AG08396 (cell line): ENCODE measurements at regions not wholly inside any gene's neighbourhood (a gene's known extent, or its start where the extent isn't known, plus 50 kb on each side); places are given as distances from the start of the nearest gene placed in this dataset.

Experiments used
- DNase-seq: peaks from one replicate; pipeline ENCODE4 v3.0.0; 2012; ENCODE audit warnings: low spot score, mixed read lengths

DNA sequence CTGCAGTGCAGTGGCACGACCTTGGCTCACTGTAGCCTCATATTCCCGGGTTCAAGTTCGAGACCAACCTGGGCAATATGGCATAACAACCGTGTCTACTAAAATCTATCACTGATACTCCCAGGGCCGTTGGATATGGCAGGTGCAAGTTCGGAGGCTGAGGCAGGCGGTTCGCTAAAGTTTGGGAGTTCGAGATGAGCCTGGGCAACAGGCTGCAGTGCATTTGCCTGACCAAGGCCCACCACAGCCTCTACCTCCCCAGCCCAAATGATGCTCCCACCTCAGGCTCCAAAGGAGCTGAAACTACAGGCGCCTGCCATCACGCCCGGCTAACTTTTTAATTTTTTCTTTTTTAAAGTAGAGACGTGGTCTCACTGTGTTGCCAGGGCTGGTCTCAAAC, 177.1 kb upstream of the ALG10B start:
- no peak for DNase-seq

DNA sequence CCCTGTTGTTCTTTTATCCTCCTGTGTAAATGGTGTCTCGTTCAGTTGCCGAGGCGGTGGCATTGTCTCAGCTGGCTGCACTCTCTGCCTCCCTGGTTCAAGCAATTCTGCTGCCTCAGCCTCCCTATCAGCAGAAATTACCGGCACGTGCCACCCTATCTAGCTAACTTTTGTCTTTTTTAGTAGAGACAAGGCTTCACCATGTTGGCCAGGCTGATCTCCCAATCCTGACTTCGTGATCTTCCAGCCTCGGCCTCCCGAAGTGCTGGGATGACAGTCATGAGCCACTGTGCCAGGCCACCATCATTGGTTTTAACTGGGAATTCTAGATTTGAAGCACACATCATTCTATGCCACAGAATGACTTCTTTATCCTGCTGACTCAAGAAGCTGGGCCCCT, 175.3 kb upstream of the ALG10B start:
- no peak for DNase-seq

- DNase-seq: no peak
These were observed 174.7 kb upstream of the ALG10B start for GRCh38 chr12:38141861-38142260.

- no peak for DNase-seq
These were observed 173.6 kb upstream of the ALG10B start for GRCh38 chr12:38142974-38143373.

GRCh38 chr12:38144049-38144448, 172.5 kb upstream of the ALG10B start:
- no peak for DNase-seq

- no peak for DNase-seq
These were observed 171.8 kb upstream of the ALG10B start for GRCh38 chr12:38144601-38145436.

GRCh38 chr12:38149395-38150073, 167.0 kb upstream of the ALG10B start:
- no peak for DNase-seq

DNA sequence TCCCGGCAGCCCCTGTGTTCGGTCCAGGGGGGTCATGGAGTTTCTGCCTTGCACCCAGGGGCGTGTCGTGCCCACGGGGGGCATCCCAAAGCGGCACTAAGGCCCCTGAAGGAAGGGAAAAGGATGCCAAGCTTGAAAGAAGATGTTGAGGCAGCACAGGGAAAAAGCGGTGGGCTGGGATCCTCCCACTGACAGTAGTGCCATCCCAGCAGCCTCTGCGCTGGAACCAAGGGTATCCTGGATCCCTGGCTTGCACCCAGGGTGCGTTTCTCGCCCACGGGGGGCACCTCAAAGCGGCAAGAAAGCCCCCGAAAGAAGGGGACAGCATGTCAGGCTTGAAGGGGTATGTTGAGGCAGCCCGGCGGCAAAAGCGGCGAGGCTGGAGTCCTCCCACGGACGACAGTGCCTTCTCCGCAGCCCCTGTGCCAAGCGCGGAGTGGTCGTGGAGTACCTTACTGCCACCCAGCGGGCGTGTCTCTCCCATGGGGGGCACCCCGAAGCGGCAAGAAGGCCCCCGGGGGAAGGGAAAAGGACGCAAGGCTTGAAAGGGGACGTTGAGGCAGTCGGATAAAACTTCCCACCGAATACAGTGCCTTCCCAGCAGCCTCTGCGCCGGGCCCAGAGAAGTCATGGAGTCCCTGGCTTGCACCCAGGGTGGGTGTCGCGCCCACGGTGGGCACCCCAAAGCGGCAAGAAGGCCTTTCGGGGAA, 164.4 kb upstream of the ALG10B start:
- no peak for DNase-seq

GRCh38 chr12:38152816-38153736, 163.5 kb upstream of the ALG10B start:
- no peak for DNase-seq

- no peak for DNase-seq
These were observed 162.9 kb upstream of the ALG10B start for GRCh38 chr12:38153737-38154061.

GRCh38 chr12:38154096-38155019, 162.2 kb upstream of the ALG10B start:
- no peak for DNase-seq

- DNase-seq: no peak
These were observed 161.6 kb upstream of the ALG10B start for GRCh38 chr12:38155020-38155395.

DNA sequence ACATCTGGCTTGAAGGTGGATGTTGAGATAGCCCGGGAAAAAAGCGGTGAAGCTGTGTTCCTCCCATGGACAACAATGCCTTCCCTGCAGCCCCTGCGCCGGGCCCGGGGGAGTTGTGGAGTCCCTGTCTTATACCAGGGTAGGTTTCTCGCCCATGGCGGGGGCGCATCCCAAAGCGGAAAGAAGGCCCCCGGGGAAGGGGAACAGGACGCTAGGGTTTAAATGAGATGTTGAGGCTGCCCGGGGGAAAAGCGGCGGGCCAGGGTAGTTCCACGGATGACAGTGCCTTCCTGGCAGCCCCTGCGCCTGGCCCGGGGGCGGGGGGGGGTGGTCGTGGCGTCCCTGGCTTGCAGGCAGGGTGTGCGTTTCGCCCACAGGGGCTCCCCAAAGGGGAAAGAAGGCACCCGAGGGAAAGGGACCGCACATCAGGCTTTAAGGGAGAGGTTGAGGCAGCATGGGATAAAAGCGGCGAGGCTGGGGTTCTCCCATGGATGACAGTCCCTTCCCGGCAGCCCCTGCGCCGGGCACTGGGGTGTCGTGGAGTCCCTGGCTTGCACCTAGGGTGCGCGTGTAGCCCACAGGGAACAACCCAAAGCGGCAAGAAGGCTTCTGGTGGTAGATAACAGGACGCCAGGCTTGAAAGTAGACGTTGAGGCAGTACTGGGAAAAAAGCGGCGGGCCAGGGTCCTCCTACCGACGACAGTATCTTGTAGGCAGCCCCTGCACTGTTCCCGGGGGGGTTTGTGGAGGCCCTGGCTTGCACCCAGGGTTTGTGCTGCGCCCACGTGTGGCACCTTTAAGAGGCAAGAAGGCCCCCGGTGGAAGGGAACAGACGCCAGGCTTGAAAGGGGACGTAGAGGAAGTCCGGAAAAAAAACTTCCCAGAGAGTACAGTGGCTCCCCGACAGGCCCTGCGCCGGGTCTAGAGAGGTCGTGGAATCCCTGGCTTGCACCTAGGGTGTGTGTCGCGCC, 160.8 kb upstream of the ALG10B start:
- DNase-seq: no peak

GRCh38 chr12:38156497-38157245, 159.9 kb upstream of the ALG10B start:
- DNase-seq: no peak

- no peak for DNase-seq
These were observed 159.2 kb upstream of the ALG10B start for GRCh38 chr12:38157274-38157932.

DNA sequence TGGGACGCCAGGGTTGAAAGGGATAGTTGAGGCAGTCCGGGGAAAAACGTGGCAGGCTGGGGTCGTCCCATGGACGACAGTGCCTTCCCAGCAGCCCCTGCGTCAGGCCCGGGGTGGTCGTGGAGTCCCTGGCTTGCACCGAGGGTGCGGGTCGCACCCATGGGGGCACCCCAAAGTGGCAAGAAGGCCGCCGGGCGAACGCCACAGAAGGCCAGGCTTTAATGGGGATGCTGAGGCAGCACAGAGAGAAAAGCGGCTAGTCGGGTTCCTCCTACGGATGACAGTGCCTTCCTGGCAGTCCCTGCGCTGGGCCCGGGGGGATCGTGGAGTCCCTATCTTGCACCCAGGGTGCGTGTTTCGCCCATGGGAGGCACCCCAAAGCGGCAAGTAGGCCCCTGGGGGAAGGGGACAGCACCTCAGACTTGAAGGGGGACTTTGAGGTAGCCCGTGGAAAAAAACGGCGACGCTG, 158.6 kb upstream of the ALG10B start:
- DNase-seq: no peak

GRCh38 chr12:38158428-38159091, 158.0 kb upstream of the ALG10B start:
- DNase-seq: no peak

DNA sequence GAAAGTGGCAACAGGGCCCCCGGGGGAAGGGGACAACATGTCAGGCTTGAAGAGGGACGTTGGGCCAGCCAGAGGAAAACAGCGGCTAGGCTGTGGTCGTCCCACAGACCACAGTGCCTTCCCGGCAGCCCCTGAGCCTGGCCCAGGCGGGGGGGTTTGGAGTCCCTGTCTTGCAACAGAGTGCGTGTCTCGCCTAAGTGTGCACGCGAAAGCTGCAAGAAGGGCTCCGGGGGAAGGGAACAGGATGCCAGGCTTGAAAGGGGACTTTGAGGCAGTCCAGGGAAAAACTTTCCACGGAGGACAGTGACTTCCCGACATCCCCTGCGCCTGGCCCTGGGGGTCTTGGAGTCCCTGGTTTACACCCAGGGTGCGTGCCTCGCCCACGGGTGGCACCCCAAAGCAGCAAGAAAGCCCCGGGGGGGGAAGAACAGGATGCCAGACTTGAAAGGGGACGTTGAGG, 157.5 kb upstream of the ALG10B start:
- DNase-seq: no peak
